HCT116 (cell line): ENCODE measurements at regions not wholly inside any gene's neighbourhood (a gene's known extent, or its start where the extent isn't known, plus 50 kb on each side); places are given as distances from the start of the nearest gene placed in this dataset.

Source experiments
- EZH2 ChIP-seq: fragments of 200-600 bp; sonication (generic); IDR thresholded peaks from 2 replicates; pipeline ENCODE4 v1.6.1; 2017; ENCODE audit warnings: antibody characterized with exemption, mixed run types
- EZH2phosphoT487 ChIP-seq: fragments of 200-600 bp; IDR thresholded peaks from 2 replicates; pipeline ENCODE4 v1.6.1; 2018; ENCODE audit warnings: antibody characterized with exemption, borderline replicate concordance
- JUND ChIP-seq: IDR thresholded peaks from 2 replicates; pipeline ENCODE4 v1.6.1; 2012
- POLR2AphosphoS5 ChIP-seq: IDR thresholded peaks from 2 replicates; pipeline ENCODE4 v1.6.1; 2011; ENCODE audit warnings: mild to moderate bottlenecking, low read depth, low read length, moderate library complexity
- YY1 ChIP-seq: IDR thresholded peaks from 2 replicates; pipeline ENCODE4 v1.6.1; 2011; ENCODE audit warnings: low read length, low read depth, moderate library complexity, mild to moderate bottlenecking; ENCODE audit not compliant: insufficient replicate concordance; ENCODE audit errors: extremely low read depth
- ZNF274 ChIP-seq: fragments of 200-500 bp; sonication (Bioruptor generic); IDR thresholded peaks from 2 replicates; pipeline ENCODE4 v1.6.1; 2014; ENCODE audit warnings: mild to moderate bottlenecking, low read depth, low read length, inconsistent platforms
- TF ChIP-seq, protein P1 (sequence below), 3 experiments: fragments of 200-600 bp in 1 of 3; sonication (generic) in 1 of 3; IDR thresholded peaks in 2 of 3; conservative IDR thresholded peaks in 1 of 3; 2 replicates each; pipeline ENCODE4 v1.5.1; 2012 to 2017; ENCODE audit warnings: low read depth in 2 of 3, low read length in 2 of 3, antibody characterized with exemption in 1 of 3, borderline replicate concordance in 1 of 3, control low read depth in 1 of 3, mild to moderate bottlenecking in 1 of 3, mixed read lengths in 1 of 3, mixed run types in 1 of 3, moderate library complexity in 1 of 3; ENCODE audit not compliant: insufficient read depth in 1 of 3

DNA sequence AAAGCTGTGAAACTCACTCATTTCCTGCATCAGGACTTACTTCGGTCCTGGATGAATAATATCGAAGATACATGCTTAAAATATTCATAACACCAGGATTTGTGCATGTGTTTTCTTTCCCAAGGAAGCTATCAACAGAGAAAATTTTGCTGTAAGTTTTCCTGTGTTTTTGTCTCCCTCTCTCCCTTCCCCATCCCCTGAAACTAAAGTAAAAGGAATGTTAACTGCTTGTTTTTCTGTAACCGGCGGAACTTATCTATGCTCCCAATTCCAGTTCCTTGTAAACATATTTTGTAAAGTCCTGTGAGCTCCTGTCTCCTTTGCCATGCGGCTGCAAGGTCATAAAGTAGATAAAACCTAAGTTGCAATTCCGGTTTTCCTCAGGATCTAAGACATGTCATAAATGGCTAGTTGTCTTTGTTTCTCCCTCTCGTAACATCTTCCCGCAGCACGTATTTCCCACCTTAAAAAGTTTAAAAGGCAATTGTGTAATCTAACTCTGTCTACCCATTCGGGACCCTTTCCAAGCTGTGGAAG lies 79.0 kb upstream of the POM121L12 start:
- TF ChIP-seq, protein P1, sequence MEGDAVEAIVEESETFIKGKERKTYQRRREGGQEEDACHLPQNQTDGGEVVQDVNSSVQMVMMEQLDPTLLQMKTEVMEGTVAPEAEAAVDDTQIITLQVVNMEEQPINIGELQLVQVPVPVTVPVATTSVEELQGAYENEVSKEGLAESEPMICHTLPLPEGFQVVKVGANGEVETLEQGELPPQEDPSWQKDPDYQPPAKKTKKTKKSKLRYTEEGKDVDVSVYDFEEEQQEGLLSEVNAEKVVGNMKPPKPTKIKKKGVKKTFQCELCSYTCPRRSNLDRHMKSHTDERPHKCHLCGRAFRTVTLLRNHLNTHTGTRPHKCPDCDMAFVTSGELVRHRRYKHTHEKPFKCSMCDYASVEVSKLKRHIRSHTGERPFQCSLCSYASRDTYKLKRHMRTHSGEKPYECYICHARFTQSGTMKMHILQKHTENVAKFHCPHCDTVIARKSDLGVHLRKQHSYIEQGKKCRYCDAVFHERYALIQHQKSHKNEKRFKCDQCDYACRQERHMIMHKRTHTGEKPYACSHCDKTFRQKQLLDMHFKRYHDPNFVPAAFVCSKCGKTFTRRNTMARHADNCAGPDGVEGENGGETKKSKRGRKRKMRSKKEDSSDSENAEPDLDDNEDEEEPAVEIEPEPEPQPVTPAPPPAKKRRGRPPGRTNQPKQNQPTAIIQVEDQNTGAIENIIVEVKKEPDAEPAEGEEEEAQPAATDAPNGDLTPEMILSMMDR (IDR thresholded peaks at IDR 0.05 in 2 of 3, conservative IDR thresholded peaks at IDR 0.05 in 1 of 3; ENCODE audit: borderline replicate concordance in 1 of 3, insufficient read depth in 1 of 3, low read depth in 2 of 3, low read length in 2 of 3): no peak
- TF ChIP-seq YY1 (no peak), POLR2AphosphoS5 (no peak), EZH2phosphoT487 (no peak), EZH2 (no peak), ZNF274 (no peak), JUND (no peak)
